PC-9 (cell line): ENCODE measurements at regions not wholly inside any gene's neighbourhood (a gene's known extent, or its start where the extent isn't known, plus 50 kb on each side); places are given as distances from the start of the nearest gene placed in this dataset.

ENCODE experiments used
- BruUV-seq: library from RNA; stranded (reverse); fragments of 400-500 nt; replicated peaks from 2 replicates; lab custom pipeline; 2021; lab: Mats Ljungman, UMichigan
- CTCF ChIA-PET: fragments of 300-600 bp; sonication (Branson Sonifier 250); formaldehyde crosslinking; loops from one replicate; lab custom pipeline; 2022; ENCODE audit warnings: antibody characterized with exemption; lab: Charles Lee
- POLR2A ChIA-PET: fragments of 300-600 bp; sonication (Branson Sonifier 250); formaldehyde crosslinking; loops from one replicate; lab custom pipeline; 2022; ENCODE audit warnings: antibody characterized with exemption; ENCODE audit not compliant: unreplicated experiment; lab: Charles Lee
- DNase-seq, 2 experiments: peaks; one replicate each; pipeline versions ENCODE4 v3.0.0 to v3.0.0-alpha.2; 2015 to 2022; ENCODE audit warnings: mixed read lengths in 1 of 2
- H2AFZ ChIP-seq: fragments of 200-600 bp; sonication (generic); 2 replicates; pipeline ENCODE4 v1.8.1; 2017; ENCODE audit warnings: antibody characterized with exemption
- H3F3A ChIP-seq: fragments of 200-600 bp; sonication (generic); 2 replicates; pipeline ENCODE4 v1.8.1; 2017; ENCODE audit warnings: antibody characterized with exemption, mild to moderate bottlenecking, low read depth; ENCODE audit not compliant: insufficient read depth
- H3K27ac ChIP-seq: fragments of 200-600 bp; sonication (generic); 2 replicates; pipeline ENCODE4 v1.6.1; 2016; ENCODE audit warnings: mixed run types
- H3K27me3 ChIP-seq: fragments of 200-600 bp; sonication (generic); 2 replicates; pipeline ENCODE4 v1.6.1; 2016; ENCODE audit warnings: low read depth, mixed run types; ENCODE audit not compliant: insufficient read depth
- H3K36me3 ChIP-seq: fragments of 200-600 bp; sonication (generic); 2 replicates; pipeline ENCODE4 v1.6.1; 2016; ENCODE audit warnings: low read depth, mixed run types
- H3K4me1 ChIP-seq: fragments of 200-600 bp; sonication (generic); replicated peaks from 2 replicates; pipeline ENCODE4 v1.6.1; 2016; ENCODE audit warnings: mixed run types; ENCODE audit not compliant: insufficient read depth
- H3K4me2 ChIP-seq: fragments of 200-600 bp; sonication (generic); 2 replicates; pipeline ENCODE4 v1.6.1; 2017; ENCODE audit warnings: mixed run types
- H3K4me3 ChIP-seq: fragments of 200-600 bp; sonication (generic); 2 replicates; pipeline ENCODE4 v1.6.1; 2016; ENCODE audit warnings: mixed run types
- H3K79me2 ChIP-seq: fragments of 200-600 bp; sonication (generic); 2 replicates; pipeline ENCODE4 v1.6.1; 2017; ENCODE audit warnings: low read depth, mixed run types
- H3K9me2 ChIP-seq: fragments of 200-600 bp; sonication (generic); 2 replicates; pipeline ENCODE4 v1.8.1; 2017; ENCODE audit warnings: mild to moderate bottlenecking; ENCODE audit not compliant: insufficient read depth
- H3K9me3 ChIP-seq: fragments of 200-600 bp; sonication (generic); 2 replicates; pipeline ENCODE4 v1.8.1; 2016; ENCODE audit warnings: low read depth; ENCODE audit not compliant: insufficient read depth
- H4K20me1 ChIP-seq: fragments of 200-600 bp; sonication (generic); 2 replicates; pipeline ENCODE4 v1.8.1; 2017; ENCODE audit not compliant: insufficient read depth
- EZH2 ChIP-seq: fragments of 200-600 bp; sonication (generic); IDR thresholded peaks from 2 replicates; pipeline ENCODE4 v1.8.0; 2017; ENCODE audit warnings: antibody characterized with exemption, low read depth
- intact Hi-C: fragments of 100-400 bp; cut with micrococcal nuclease; formaldehyde crosslinking; loops from one replicate; pipeline ENCODE4 v1.10.0; 2022; ENCODE audit not compliant: unreplicated experiment
- TF ChIP-seq, protein P1 (sequence below): fragments of 200-600 bp; sonication (generic); conservative IDR thresholded peaks from 2 replicates; pipeline ENCODE4 v1.6.1; 2017; ENCODE audit warnings: mixed run types, antibody characterized with exemption, mild to moderate bottlenecking, moderate library complexity

GRCh38 chr9:109910671-109911518 lies 130.9 kb downstream of the PALM2AKAP2 start:
- H2AFZ ChIP-seq = no peak overlapping the region
- no peaks in the 10 kb centered on the region for H3K79me2 ChIP-seq
- TF ChIP-seq, protein P1, sequence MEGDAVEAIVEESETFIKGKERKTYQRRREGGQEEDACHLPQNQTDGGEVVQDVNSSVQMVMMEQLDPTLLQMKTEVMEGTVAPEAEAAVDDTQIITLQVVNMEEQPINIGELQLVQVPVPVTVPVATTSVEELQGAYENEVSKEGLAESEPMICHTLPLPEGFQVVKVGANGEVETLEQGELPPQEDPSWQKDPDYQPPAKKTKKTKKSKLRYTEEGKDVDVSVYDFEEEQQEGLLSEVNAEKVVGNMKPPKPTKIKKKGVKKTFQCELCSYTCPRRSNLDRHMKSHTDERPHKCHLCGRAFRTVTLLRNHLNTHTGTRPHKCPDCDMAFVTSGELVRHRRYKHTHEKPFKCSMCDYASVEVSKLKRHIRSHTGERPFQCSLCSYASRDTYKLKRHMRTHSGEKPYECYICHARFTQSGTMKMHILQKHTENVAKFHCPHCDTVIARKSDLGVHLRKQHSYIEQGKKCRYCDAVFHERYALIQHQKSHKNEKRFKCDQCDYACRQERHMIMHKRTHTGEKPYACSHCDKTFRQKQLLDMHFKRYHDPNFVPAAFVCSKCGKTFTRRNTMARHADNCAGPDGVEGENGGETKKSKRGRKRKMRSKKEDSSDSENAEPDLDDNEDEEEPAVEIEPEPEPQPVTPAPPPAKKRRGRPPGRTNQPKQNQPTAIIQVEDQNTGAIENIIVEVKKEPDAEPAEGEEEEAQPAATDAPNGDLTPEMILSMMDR = no peak
- TF ChIP-seq EZH2 = no peak
- H4K20me1 ChIP-seq = no peaks in the 10 kb centered on the region
- ChIA-PET CTCF (interaction anchor here (0.5 to 0.7 kb wide), 3 partner anchors 28 to 1488 kb away, joined by 3 to 4 read pairs (median 4); no protein-coding TSS in a partner anchor), POLR2A (interaction anchor here (0.5 to 0.7 kb wide), 3 partner anchors 205 to 461 kb away, joined by 5 to 6 read pairs (median 6); no protein-coding TSS in a partner anchor)
- peak in 1 of 2 experiments; percentile 80 for DNase-seq
- H3K4me1 ChIP-seq = peaks cover 28% of the 10 kb centered on the region
- H3K27me3 ChIP-seq = no peaks in the 10 kb centered on the region
- intact Hi-C loops = no loop called here
- H3K4me2 ChIP-seq = peak overlapping the region; percentile 57
- H3F3A ChIP-seq = peaks cover 9% of the 10 kb centered on the region
- H3K27ac ChIP-seq = peak overlapping the region; percentile 62
- H3K4me3 ChIP-seq = no peak overlapping the region
- H3K36me3 ChIP-seq = no peaks in the 10 kb centered on the region
- H3K9me3 ChIP-seq = no peaks in the 10 kb centered on the region
- H3K9me2 ChIP-seq = no peaks in the 10 kb centered on the region
- no TSS peak for BruUV-seq

DNA sequence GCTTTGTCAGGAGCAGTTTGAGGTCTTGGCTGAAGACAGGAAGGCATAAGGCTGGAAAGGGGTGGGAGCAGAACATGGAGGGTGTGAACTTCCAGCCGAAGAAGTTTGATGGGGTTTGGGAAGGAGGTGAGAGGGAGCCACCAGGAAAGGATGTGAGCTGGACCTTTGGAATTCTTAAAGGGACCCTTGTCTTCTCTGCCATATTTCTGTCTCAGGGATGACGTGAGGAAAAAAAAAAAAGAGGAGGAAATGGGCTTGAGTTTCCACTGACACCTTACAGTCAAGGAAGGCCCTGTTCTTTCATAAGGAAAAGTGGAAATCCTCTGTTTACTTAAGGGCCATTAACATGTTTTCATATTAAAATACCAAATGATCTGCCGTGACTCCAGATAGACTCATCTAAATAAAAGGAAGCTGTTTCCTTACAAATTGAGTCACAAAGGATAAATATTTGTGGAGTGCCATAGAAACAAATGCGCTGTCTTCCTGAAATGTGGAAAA lies 132.1 kb downstream of the PALM2AKAP2 start:
- peak overlapping the region; percentile 62 for H3K27ac ChIP-seq
- no peaks in the 10 kb centered on the region for H3K27me3 ChIP-seq
- H2AFZ ChIP-seq = 0 out of 2 replicates have a peak overlapping the region, but pooled peaks have one; percentile 61
- H3K9me3 ChIP-seq = no peaks in the 10 kb centered on the region
- H3K9me2 ChIP-seq = no peaks in the 10 kb centered on the region
- peak overlapping the region; percentile 29; the same call in 1 of the 2 replicates for H3K4me2 ChIP-seq
- no TSS peak for BruUV-seq
- ChIA-PET POLR2A (interaction anchor here (0.5 to 0.6 kb wide), 2 partner anchors 307 to 378 kb away, joined by 3 read pairs; no protein-coding TSS in a partner anchor), CTCF (interaction anchor here (0.6 to 1.2 kb wide), 2 partner anchors 9 to 135 kb away, joined by 4 read pairs; no protein-coding TSS in a partner anchor)
- peak in 1 of 2 experiments; percentile 62 for DNase-seq
- TF ChIP-seq, protein P1 = no peak
- TF ChIP-seq EZH2 = no peak
- no peak overlapping the region for H3K4me3 ChIP-seq
- no peaks in the 10 kb centered on the region for H4K20me1 ChIP-seq
- peaks cover 9% of the 10 kb centered on the region for H3F3A ChIP-seq
- no peaks in the 10 kb centered on the region for H3K36me3 ChIP-seq
- peaks cover 28% of the 10 kb centered on the region for H3K4me1 ChIP-seq
- H3K79me2 ChIP-seq = no peaks in the 10 kb centered on the region
- intact Hi-C loops = no loop called here

- TF ChIP-seq, protein P1 = no peak
- no peak for TF ChIP-seq EZH2
- Histone ChIP-seq H3K27ac (peak overlapping the region; percentile 62), H2AFZ (no peak overlapping the region), H3K36me3 (no peaks in the 10 kb centered on the region), H3K4me3 (no peak overlapping the region), H3K9me2 (no peaks in the 10 kb centered on the region), H3K4me2 (no peak overlapping the region), H3F3A (peaks cover 9% of the 10 kb centered on the region), H3K27me3 (no peaks in the 10 kb centered on the region), H3K4me1 (peaks cover 28% of the 10 kb centered on the region), H3K9me3 (no peaks in the 10 kb centered on the region), H4K20me1 (no peaks in the 10 kb centered on the region), H3K79me2 (no peaks in the 10 kb centered on the region)
- CTCF ChIA-PET = interaction anchor here (0.6 to 1.2 kb wide), 2 partner anchors 10 to 134 kb away, joined by 4 read pairs; no protein-coding TSS in a partner anchor
- POLR2A ChIA-PET = interaction anchor here (0.5 to 0.6 kb wide), 3 partner anchors 308 to 544 kb away, joined by 3 to 8 read pairs (median 3); no protein-coding TSS in a partner anchor
- no TSS peak for BruUV-seq
- intact Hi-C loops = no loop called here
- DNase-seq = no peak
These were observed 132.9 kb downstream of the PALM2AKAP2 start for GRCh38 chr9:109912726-109913460.
